Peyer's patch (tissue), 4 donors: ENCODE measurements at regions not wholly inside any gene's neighbourhood (a gene's known extent, or its start where the extent isn't known, plus 50 kb on each side); places are given as distances from the start of the nearest gene placed in this dataset.

Source experiments
- CTCF ChIP-seq, 6 experiments: fragments of 450-650 bp in 4 of 6; fragments of 200-600 bp in 2 of 6; sonication (generic) in 1 of 6; IDR thresholded peaks; one replicate each; pipeline ENCODE4 v1.5.1; 2017 to 2019; ENCODE audit warnings: antibody characterized with exemption in 6 of 6, mild to moderate bottlenecking in 3 of 6, moderate library complexity in 1 of 6
- POLR2A ChIP-seq, 2 donors: fragments of 450-650 bp; IDR thresholded peaks; one replicate each; pipeline ENCODE4 v1.5.1; 2017; ENCODE audit warnings: antibody characterized with exemption in 2 of 2, mild to moderate bottlenecking in 2 of 2, moderate library complexity in 2 of 2

- TF ChIP-seq CTCF (IDR thresholded peaks at IDR 0.05) = no peak
- no peak for TF ChIP-seq POLR2A (IDR thresholded peaks at IDR 0.05)
These were observed 449.4 kb upstream of the MON1B start for GRCh38 chr16:76741623-76742022.
